ENCODE measurements at regions not wholly inside any gene's neighbourhood (a gene's known extent, or its start where the extent isn't known, plus 50 kb on each side); places are given as distances from the start of the nearest gene placed in this dataset.

GRCh38 chr4:132240081-132240480 lies 909.0 kb upstream of the PCDH10 start (continued):
- TF ChIP-seq NR2F2 (IDR thresholded peaks at IDR 0.05) (no peak), HNF4G (IDR thresholded peaks at IDR 0.05) (no peak), FOXA2 (IDR thresholded peaks at IDR 0.05) (no peak)
- TF ChIP-seq, protein P1, sequence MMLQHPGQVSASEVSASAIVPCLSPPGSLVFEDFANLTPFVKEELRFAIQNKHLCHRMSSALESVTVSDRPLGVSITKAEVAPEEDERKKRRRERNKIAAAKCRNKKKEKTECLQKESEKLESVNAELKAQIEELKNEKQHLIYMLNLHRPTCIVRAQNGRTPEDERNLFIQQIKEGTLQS (IDR thresholded peaks at IDR 0.05), result no peak
- TF ChIP-seq, protein P2, sequence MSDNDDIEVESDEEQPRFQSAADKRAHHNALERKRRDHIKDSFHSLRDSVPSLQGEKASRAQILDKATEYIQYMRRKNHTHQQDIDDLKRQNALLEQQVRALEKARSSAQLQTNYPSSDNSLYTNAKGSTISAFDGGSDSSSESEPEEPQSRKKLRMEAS (IDR thresholded peaks at IDR 0.05), result no peak
- TF ChIP-seq, protein P3, sequence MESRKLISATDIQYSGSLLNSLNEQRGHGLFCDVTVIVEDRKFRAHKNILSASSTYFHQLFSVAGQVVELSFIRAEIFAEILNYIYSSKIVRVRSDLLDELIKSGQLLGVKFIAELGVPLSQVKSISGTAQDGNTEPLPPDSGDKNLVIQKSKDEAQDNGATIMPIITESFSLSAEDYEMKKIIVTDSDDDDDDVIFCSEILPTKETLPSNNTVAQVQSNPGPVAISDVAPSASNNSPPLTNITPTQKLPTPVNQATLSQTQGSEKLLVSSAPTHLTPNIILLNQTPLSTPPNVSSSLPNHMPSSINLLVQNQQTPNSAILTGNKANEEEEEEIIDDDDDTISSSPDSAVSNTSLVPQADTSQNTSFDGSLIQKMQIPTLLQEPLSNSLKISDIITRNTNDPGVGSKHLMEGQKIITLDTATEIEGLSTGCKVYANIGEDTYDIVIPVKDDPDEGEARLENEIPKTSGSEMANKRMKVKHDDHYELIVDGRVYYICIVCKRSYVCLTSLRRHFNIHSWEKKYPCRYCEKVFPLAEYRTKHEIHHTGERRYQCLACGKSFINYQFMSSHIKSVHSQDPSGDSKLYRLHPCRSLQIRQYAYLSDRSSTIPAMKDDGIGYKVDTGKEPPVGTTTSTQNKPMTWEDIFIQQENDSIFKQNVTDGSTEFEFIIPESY (IDR thresholded peaks at IDR 0.05), result no peak

DNA sequence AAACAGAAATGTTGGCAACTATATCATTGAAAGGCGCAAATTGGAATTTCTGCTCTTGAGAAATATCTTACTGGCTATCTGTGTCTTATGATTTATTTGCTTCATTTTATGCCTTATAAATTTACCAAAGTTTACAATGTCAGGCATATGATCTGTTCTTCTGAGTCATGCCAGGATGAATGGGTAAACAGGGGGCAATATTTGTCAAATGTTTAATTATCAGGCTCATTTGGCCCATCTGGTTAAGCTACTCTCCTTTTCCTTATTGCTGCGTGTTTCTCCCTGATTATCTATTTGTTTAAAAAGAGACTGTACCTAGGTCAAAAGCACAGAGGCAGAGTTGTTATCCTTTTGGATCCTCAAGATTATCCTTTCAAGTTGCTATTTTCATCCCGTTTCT lies 903.8 kb upstream of the PCDH10 start:
- WGBS, result 56% methylated on average over 3 of the region's 3 CpGs
- DNase-seq (ENCODE audit: low spot score), result no peak
- H3K36me3 ChIP-seq (ENCODE audit: control insufficient read depth in 4 of 4, insufficient read depth in 3 of 4, low read depth in 1 of 4, low read length in 3 of 4), result no peaks in the 10 kb centered on the region
- no peaks in the 10 kb centered on the region for H3K9me3 ChIP-seq (ENCODE audit: control insufficient read depth in 4 of 4, low read length in 3 of 4)
- no peak overlapping the region for H3K27ac ChIP-seq (ENCODE audit: low read depth in 1 of 2, low read length in 2 of 2)
- H3K4me3 ChIP-seq (ENCODE audit: low read depth in 1 of 3, low read length in 3 of 3), result no peak overlapping the region
- H3K27me3 ChIP-seq (ENCODE audit: control insufficient read depth in 4 of 4, insufficient read depth in 4 of 4, low read length in 3 of 4), result no peaks in the 10 kb centered on the region
- H3K9ac ChIP-seq (ENCODE audit: low read depth in 1 of 2, low read length in 2 of 2), result no peak overlapping the region
- no peaks in the 10 kb centered on the region for H3K4me1 ChIP-seq (ENCODE audit: control insufficient read depth in 4 of 4, insufficient read depth in 4 of 4, low read length in 3 of 4)
- TF ChIP-seq YY1 (IDR thresholded peaks at IDR 0.05), result no peak
- TF ChIP-seq SP1 (IDR thresholded peaks at IDR 0.05), result no peak
- no peak for TF ChIP-seq NR2F2 (IDR thresholded peaks at IDR 0.05)
- no peak for TF ChIP-seq FOXA1 (IDR thresholded peaks at IDR 0.05)
- TF ChIP-seq RAD21 (IDR thresholded peaks at IDR 0.05), result no peak
- no peak for TF ChIP-seq GABPA (IDR thresholded peaks at IDR 0.05 in 1 of 2, conservative IDR thresholded peaks at IDR 0.05 in 1 of 2)
- TF ChIP-seq JUND (IDR thresholded peaks at IDR 0.05), result no peak
- TF ChIP-seq FOXA2 (IDR thresholded peaks at IDR 0.05), result no peak
- TF ChIP-seq, protein P4, sequence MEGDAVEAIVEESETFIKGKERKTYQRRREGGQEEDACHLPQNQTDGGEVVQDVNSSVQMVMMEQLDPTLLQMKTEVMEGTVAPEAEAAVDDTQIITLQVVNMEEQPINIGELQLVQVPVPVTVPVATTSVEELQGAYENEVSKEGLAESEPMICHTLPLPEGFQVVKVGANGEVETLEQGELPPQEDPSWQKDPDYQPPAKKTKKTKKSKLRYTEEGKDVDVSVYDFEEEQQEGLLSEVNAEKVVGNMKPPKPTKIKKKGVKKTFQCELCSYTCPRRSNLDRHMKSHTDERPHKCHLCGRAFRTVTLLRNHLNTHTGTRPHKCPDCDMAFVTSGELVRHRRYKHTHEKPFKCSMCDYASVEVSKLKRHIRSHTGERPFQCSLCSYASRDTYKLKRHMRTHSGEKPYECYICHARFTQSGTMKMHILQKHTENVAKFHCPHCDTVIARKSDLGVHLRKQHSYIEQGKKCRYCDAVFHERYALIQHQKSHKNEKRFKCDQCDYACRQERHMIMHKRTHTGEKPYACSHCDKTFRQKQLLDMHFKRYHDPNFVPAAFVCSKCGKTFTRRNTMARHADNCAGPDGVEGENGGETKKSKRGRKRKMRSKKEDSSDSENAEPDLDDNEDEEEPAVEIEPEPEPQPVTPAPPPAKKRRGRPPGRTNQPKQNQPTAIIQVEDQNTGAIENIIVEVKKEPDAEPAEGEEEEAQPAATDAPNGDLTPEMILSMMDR (IDR thresholded peaks at IDR 0.05; ENCODE audit: low read depth, low read length, missing input control), result no peak
- TF ChIP-seq RXRA (IDR thresholded peaks at IDR 0.05), result no peak
- no peak for TF ChIP-seq HNF4A (conservative IDR thresholded peaks at IDR 0.05)
- TF ChIP-seq, protein P1 (IDR thresholded peaks at IDR 0.05), result no peak
- TF ChIP-seq EGR1 (IDR thresholded peaks at IDR 0.05; ENCODE audit: low read depth in 2 of 2), result no peak
- TF ChIP-seq, protein P2 (IDR thresholded peaks at IDR 0.05), result no peak
- TF ChIP-seq HNF4G (IDR thresholded peaks at IDR 0.05), result no peak
- no peak for TF ChIP-seq TAF1 (conservative IDR thresholded peaks at IDR 0.05)
- TF ChIP-seq, protein P3 (IDR thresholded peaks at IDR 0.05), result no peak
- TF ChIP-seq REST (IDR thresholded peaks at IDR 0.05), result no peak

Measured in liver (tissue), 8 donors.